Gastroesophageal sphincter (tissue), 3 donors: ENCODE measurements at regions not wholly inside any gene's neighbourhood (a gene's known extent, or its start where the extent isn't known, plus 50 kb on each side); places are given as distances from the start of the nearest gene placed in this dataset.

Source experiments
- EP300 ChIP-seq: sonication (generic); formaldehyde crosslinking; IDR thresholded peaks from one replicate; pipeline ENCODE4 v1.6.1; 2017; ENCODE audit warnings: antibody characterized with exemption, mild to moderate bottlenecking
- POLR2A ChIP-seq, 2 donors: fragments of 450-650 bp; IDR thresholded peaks; one replicate each; pipeline ENCODE4 v1.6.1; 2017; ENCODE audit warnings: antibody characterized with exemption in 2 of 2, mild to moderate bottlenecking in 2 of 2, moderate library complexity in 1 of 2
- POLR2AphosphoS5 ChIP-seq: sonication (generic); formaldehyde crosslinking; IDR thresholded peaks from one replicate; pipeline ENCODE4 v1.6.1; 2017; ENCODE audit warnings: antibody characterized with exemption
- TF ChIP-seq, protein P1 (sequence below), 4 experiments: fragments of 200-600 bp in 2 of 4; fragments of 450-650 bp in 2 of 4; sonication (generic) in 1 of 4; IDR thresholded peaks; one replicate each; pipeline ENCODE4 v1.5.1; 2017 to 2019; ENCODE audit warnings: antibody characterized with exemption in 4 of 4, mild to moderate bottlenecking in 2 of 4, moderate library complexity in 2 of 4

DNA sequence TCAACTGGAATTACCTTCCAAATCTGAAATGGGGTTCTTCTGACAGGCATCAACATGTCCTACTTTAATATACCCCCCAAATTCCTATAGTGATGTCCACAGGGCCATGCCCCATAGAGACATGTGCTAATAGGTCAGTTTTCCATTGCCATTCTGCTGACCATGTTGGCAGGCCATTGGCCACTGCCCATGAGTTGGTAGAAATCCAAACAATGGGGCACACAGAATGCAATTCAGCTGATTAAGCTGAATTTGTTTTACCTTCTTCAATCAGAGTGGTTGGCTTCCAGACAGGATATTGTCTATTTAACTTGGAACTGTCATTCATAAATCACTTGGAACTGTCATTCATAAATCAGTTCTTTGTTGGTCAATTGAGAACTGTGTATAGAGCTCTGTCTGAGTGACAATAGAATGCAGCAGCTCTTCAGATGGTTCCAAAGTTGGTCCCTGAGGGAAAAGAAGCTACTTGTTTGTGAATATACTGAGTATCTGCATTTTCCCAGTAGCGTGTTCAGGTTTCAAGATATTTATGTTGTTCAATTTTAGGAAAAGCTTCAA is 336.9 kb downstream of the DRD1 start:
- TF ChIP-seq, protein P1, sequence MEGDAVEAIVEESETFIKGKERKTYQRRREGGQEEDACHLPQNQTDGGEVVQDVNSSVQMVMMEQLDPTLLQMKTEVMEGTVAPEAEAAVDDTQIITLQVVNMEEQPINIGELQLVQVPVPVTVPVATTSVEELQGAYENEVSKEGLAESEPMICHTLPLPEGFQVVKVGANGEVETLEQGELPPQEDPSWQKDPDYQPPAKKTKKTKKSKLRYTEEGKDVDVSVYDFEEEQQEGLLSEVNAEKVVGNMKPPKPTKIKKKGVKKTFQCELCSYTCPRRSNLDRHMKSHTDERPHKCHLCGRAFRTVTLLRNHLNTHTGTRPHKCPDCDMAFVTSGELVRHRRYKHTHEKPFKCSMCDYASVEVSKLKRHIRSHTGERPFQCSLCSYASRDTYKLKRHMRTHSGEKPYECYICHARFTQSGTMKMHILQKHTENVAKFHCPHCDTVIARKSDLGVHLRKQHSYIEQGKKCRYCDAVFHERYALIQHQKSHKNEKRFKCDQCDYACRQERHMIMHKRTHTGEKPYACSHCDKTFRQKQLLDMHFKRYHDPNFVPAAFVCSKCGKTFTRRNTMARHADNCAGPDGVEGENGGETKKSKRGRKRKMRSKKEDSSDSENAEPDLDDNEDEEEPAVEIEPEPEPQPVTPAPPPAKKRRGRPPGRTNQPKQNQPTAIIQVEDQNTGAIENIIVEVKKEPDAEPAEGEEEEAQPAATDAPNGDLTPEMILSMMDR (IDR thresholded peaks at IDR 0.05): no peak
- TF ChIP-seq POLR2AphosphoS5: no peak
- no peak for TF ChIP-seq POLR2A (IDR thresholded peaks at IDR 0.05)
- no peak for TF ChIP-seq EP300
